H9 (cell line): ENCODE measurements at regions not wholly inside any gene's neighbourhood (a gene's known extent, or its start where the extent isn't known, plus 50 kb on each side); places are given as distances from the start of the nearest gene placed in this dataset.

ENCODE experiments used
- DNase-seq: peaks from one replicate; pipeline ENCODE4 v3.0.0-alpha.2; 2017
- H2AFZ ChIP-seq: one replicate; pipeline ENCODE4 v1.6.1; 2013; ENCODE audit warnings: mild to moderate bottlenecking, low read length, control low read depth, moderate library complexity
- H2AK5ac ChIP-seq: 2 replicates; pipeline ENCODE4 v1.6.1; 2013; ENCODE audit warnings: low read length, control low read depth, mixed read lengths; ENCODE audit not compliant: insufficient read length
- H2BK120ac ChIP-seq: one replicate; pipeline ENCODE4 v1.6.1; 2013; ENCODE audit warnings: low read depth, mild to moderate bottlenecking, low read length, control low read depth, inconsistent platforms; ENCODE audit not compliant: poor library complexity, severe bottlenecking
- H2BK12ac ChIP-seq: 2 replicates; pipeline ENCODE4 v1.6.1; 2013; ENCODE audit warnings: low read length, control low read depth, mixed read lengths, low read depth; ENCODE audit not compliant: insufficient read length
- H2BK15ac ChIP-seq: 2 replicates; pipeline ENCODE4 v1.6.1; 2013; ENCODE audit warnings: low read depth, low read length, control low read depth
- H2BK20ac ChIP-seq: one replicate; pipeline ENCODE4 v1.6.1; 2013; ENCODE audit warnings: low read depth, mild to moderate bottlenecking, low read length, control low read depth, inconsistent platforms; ENCODE audit not compliant: poor library complexity, severe bottlenecking
- H2BK5ac ChIP-seq: 2 replicates; pipeline ENCODE4 v1.6.1; 2013; ENCODE audit warnings: low read length, control low read depth, mixed read lengths; ENCODE audit not compliant: insufficient read length
- H3K14ac ChIP-seq: 2 replicates; pipeline ENCODE4 v1.6.1; 2013; ENCODE audit warnings: low read length, control low read depth; ENCODE audit not compliant: insufficient read depth
- H3K18ac ChIP-seq: 2 replicates; pipeline ENCODE4 v1.6.1; 2013; ENCODE audit warnings: low read depth, mild to moderate bottlenecking, mixed read lengths, low read length, control low read depth; ENCODE audit not compliant: insufficient read length
- H3K23ac ChIP-seq: 2 replicates; pipeline ENCODE4 v1.6.1; 2013; ENCODE audit warnings: low read length, control low read depth, mixed read lengths, low read depth; ENCODE audit not compliant: insufficient read length
- H3K23me2 ChIP-seq: 2 replicates; pipeline ENCODE4 v1.6.1; 2013; ENCODE audit warnings: low read depth, mild to moderate bottlenecking, mixed read lengths, low read length, control low read depth; ENCODE audit not compliant: insufficient read length, poor library complexity, severe bottlenecking
- H3K27ac ChIP-seq: 2 replicates; pipeline ENCODE4 v1.5.1; 2013; ENCODE audit warnings: low read length, control low read depth, mixed read lengths, low read depth; ENCODE audit not compliant: insufficient read length
- H3K27me3 ChIP-seq: 2 replicates; pipeline ENCODE4 v1.6.1; 2013; ENCODE audit warnings: low read length, control low read depth, inconsistent platforms; ENCODE audit not compliant: insufficient read depth
- H3K4ac ChIP-seq: 2 replicates; pipeline ENCODE4 v1.6.1; 2013; ENCODE audit warnings: low read depth, mild to moderate bottlenecking, control low read depth, inconsistent platforms, low read length, moderate library complexity
- H3K4me1 ChIP-seq: 2 replicates; pipeline ENCODE4 v1.6.1; 2013; ENCODE audit warnings: low read length, control low read depth, inconsistent platforms; ENCODE audit not compliant: insufficient read depth
- H3K4me2 ChIP-seq: 2 replicates; pipeline ENCODE4 v1.6.1; 2013; ENCODE audit warnings: low read length, control low read depth, mixed read lengths; ENCODE audit not compliant: insufficient read length, insufficient read depth
- H3K56ac ChIP-seq: 2 replicates; pipeline ENCODE4 v1.6.1; 2013; ENCODE audit warnings: low read depth, mild to moderate bottlenecking, mixed read lengths, low read length, control low read depth; ENCODE audit not compliant: insufficient read length
- H3K79me1 ChIP-seq: 2 replicates; pipeline ENCODE4 v1.6.1; 2013; ENCODE audit warnings: low read depth, mild to moderate bottlenecking, moderate library complexity, low read length, control low read depth, inconsistent platforms; ENCODE audit not compliant: insufficient read depth, poor library complexity, severe bottlenecking
- H3K79me2 ChIP-seq: 2 replicates; pipeline ENCODE4 v1.6.1; 2013; ENCODE audit warnings: low read length, control low read depth, inconsistent platforms; ENCODE audit not compliant: insufficient read depth
- H3K9ac ChIP-seq: 2 replicates; pipeline ENCODE4 v1.6.1; 2013; ENCODE audit warnings: low read length, control low read depth, mixed read lengths; ENCODE audit not compliant: insufficient read length; ENCODE audit errors: extremely low read depth
- H3K9me3 ChIP-seq: one replicate; pipeline ENCODE4 v1.6.1; 2013; ENCODE audit warnings: low read depth, low read length, inconsistent platforms; ENCODE audit not compliant: control insufficient read depth
- H3T11ph ChIP-seq: one replicate; pipeline ENCODE4 v1.6.1; 2013; ENCODE audit warnings: mild to moderate bottlenecking, low read length, control low read depth, inconsistent platforms
- H4K20me1 ChIP-seq: one replicate; pipeline ENCODE4 v1.6.1; 2013; ENCODE audit not compliant: control insufficient read depth, insufficient read length, insufficient read depth
- H4K5ac ChIP-seq: 2 replicates; pipeline ENCODE4 v1.6.1; 2013; ENCODE audit warnings: low read depth, mild to moderate bottlenecking, mixed read lengths, low read length, control low read depth; ENCODE audit not compliant: insufficient read length
- H4K8ac ChIP-seq: replicated peaks from 2 replicates; pipeline ENCODE4 v1.6.1; 2013; ENCODE audit warnings: low read length, control low read depth, mixed read lengths, low read depth; ENCODE audit not compliant: insufficient read length
- H4K91ac ChIP-seq: 2 replicates; pipeline ENCODE4 v1.6.1; 2013; ENCODE audit warnings: low read depth, mild to moderate bottlenecking, moderate library complexity, mixed read lengths, low read length, control low read depth; ENCODE audit not compliant: insufficient read length
- H3K27ac Mint-ChIP-seq, 3 experiments: 2 replicates in 2 of 3; 3 replicates in 1 of 3; pipeline ENCODE4 v1.8.0; 2020 to 2021; ENCODE audit warnings: mixed read lengths in 3 of 3, mild to moderate bottlenecking in 1 of 3, moderate library complexity in 1 of 3
- H3K27me3 Mint-ChIP-seq: 2 replicates; pipeline ENCODE4 v1.8.0; 2021; ENCODE audit warnings: low read depth, mild to moderate bottlenecking, moderate library complexity, mixed read lengths
- H3K36me3 Mint-ChIP-seq, 3 experiments: 2 replicates in 2 of 3; 3 replicates in 1 of 3; pipeline ENCODE4 v1.8.0; 2020 to 2021; ENCODE audit warnings: low read depth in 3 of 3, mixed read lengths in 3 of 3; ENCODE audit not compliant: insufficient read depth in 1 of 3
- H3K4me1 Mint-ChIP-seq, 2 experiments: 2 replicates each; pipeline ENCODE4 v1.8.0; 2020; ENCODE audit warnings: mixed read lengths in 2 of 2
- H3K4me3 Mint-ChIP-seq, 2 experiments: 2 replicates in 1 of 2; 3 replicates in 1 of 2; pipeline ENCODE4 v1.8.0; 2020 to 2021; ENCODE audit warnings: mild to moderate bottlenecking in 2 of 2, mixed read lengths in 2 of 2, moderate library complexity in 1 of 2
- H3K9me3 Mint-ChIP-seq, 2 experiments: 2 replicates in 1 of 2; 3 replicates in 1 of 2; pipeline ENCODE4 v1.8.0; 2020; ENCODE audit warnings: mild to moderate bottlenecking in 2 of 2, mixed read lengths in 2 of 2, moderate library complexity in 1 of 2
- WGBS: extraction: QIAGEN DNeasy Blood & Tissue Kit; methylation state at CpG from one replicate; pipeline ENCODE4 v1.1.7; 2013; ENCODE audit warnings: missing lambda C conversion rate, low lambda C conversion rate, mixed read lengths; ENCODE audit not compliant: insufficient read length; ENCODE audit errors: extremely low coverage; 5-methylcytosine and 5-hydroxymethylcytosine counted together
- TF ChIP-seq, protein P1 (sequence below): fragments of 200-600 bp; sonication (generic); conservative IDR thresholded peaks from 3 replicates; pipeline ENCODE4 v1.8.0; 2021; ENCODE audit warnings: antibody characterized with exemption, mild to moderate bottlenecking

DNA sequence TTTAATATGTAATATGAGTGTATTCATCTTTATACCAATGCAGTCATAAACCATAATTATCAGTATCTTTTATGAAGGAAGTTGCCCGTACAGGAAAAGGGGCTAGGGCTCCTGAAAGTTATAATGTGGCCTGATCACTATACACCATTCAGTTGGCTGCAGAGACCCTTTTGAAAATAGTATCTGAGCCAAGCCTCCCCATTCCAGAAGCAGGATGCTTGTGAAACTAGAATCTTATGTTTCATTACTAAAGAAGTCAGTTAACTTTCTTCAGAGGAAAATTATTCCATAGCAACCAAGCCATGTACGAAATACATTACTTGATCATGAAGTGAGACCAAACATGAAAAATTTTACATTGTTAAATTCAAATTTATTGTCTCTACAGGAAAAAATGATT lies 251.5 kb upstream of the TCF21 start:
- no peak overlapping the region for H2BK20ac ChIP-seq
- peaks cover 0 to 4% of the 10 kb centered on the region in 2 experiments; a peak in 2 of 4 replicates for H3K4me1 Mint-ChIP-seq
- H3K56ac ChIP-seq = no peak overlapping the region
- no peak overlapping the region for H2BK120ac ChIP-seq
- no peak overlapping the region for H2BK5ac ChIP-seq
- no peaks in the 10 kb centered on the region for H4K20me1 ChIP-seq
- no peak overlapping the region for H2BK15ac ChIP-seq
- no CpG with 5 or more reads among the region's 2 CpGs for whole genome bisulfite sequencing
- no peaks in the 10 kb centered on the region for H3K79me2 ChIP-seq
- no peak overlapping the region for H3K27ac Mint-ChIP-seq
- no peak overlapping the region for H3T11ph ChIP-seq
- H2AFZ ChIP-seq = no peak overlapping the region
- no peaks in the 10 kb centered on the region for H3K9me3 ChIP-seq
- TF ChIP-seq, protein P1, sequence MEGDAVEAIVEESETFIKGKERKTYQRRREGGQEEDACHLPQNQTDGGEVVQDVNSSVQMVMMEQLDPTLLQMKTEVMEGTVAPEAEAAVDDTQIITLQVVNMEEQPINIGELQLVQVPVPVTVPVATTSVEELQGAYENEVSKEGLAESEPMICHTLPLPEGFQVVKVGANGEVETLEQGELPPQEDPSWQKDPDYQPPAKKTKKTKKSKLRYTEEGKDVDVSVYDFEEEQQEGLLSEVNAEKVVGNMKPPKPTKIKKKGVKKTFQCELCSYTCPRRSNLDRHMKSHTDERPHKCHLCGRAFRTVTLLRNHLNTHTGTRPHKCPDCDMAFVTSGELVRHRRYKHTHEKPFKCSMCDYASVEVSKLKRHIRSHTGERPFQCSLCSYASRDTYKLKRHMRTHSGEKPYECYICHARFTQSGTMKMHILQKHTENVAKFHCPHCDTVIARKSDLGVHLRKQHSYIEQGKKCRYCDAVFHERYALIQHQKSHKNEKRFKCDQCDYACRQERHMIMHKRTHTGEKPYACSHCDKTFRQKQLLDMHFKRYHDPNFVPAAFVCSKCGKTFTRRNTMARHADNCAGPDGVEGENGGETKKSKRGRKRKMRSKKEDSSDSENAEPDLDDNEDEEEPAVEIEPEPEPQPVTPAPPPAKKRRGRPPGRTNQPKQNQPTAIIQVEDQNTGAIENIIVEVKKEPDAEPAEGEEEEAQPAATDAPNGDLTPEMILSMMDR = no peak
- no peak overlapping the region for H3K18ac ChIP-seq
- H3K27me3 Mint-ChIP-seq = no peaks in the 10 kb centered on the region
- H3K27me3 ChIP-seq = no peaks in the 10 kb centered on the region
- no peaks in the 10 kb centered on the region; a peak in 1 of 7 replicates for H3K36me3 Mint-ChIP-seq
- no peaks in the 10 kb centered on the region for H3K4me1 ChIP-seq
- H2BK12ac ChIP-seq = no peak overlapping the region
- H3K4me3 Mint-ChIP-seq = no peak overlapping the region
- no peaks in the 10 kb centered on the region for H3K23me2 ChIP-seq
- no peak overlapping the region for H4K5ac ChIP-seq
- peaks cover 0 to 4% of the 10 kb centered on the region in 2 experiments; a peak in 2 of 5 replicates for H3K9me3 Mint-ChIP-seq
- no peak overlapping the region for H2AK5ac ChIP-seq
- no peak for DNase-seq
- no peak overlapping the region for H3K14ac ChIP-seq
- H4K91ac ChIP-seq = no peak overlapping the region
- H3K27ac ChIP-seq = no peak overlapping the region
- H3K79me1 ChIP-seq = no peaks in the 10 kb centered on the region
- H4K8ac ChIP-seq = no peak overlapping the region
- H3K9ac ChIP-seq = no peak overlapping the region
- H3K4me2 ChIP-seq = no peak overlapping the region
- no peak overlapping the region for H3K4ac ChIP-seq
- no peak overlapping the region for H3K23ac ChIP-seq
